ENCODE measurements at regions not wholly inside any gene's neighbourhood (a gene's known extent, or its start where the extent isn't known, plus 50 kb on each side); places are given as distances from the start of the nearest gene placed in this dataset.

GRCh38 chr5:62920856-62921255 lies 342.2 kb downstream of the LRRC70 start:
- H3K9me3 ChIP-seq (ENCODE audit: low read length) = no peaks in the 10 kb centered on the region
- H3K27ac ChIP-seq (ENCODE audit: low read depth, low read length, poor library complexity, severe bottlenecking) = no peak overlapping the region
- H3K4me2 ChIP-seq (ENCODE audit: low read length) = no peak overlapping the region
- no peaks in the 10 kb centered on the region for H4K20me1 ChIP-seq (ENCODE audit: insufficient read depth, low read length)
- no peaks in the 10 kb centered on the region for H3K79me2 ChIP-seq (ENCODE audit: insufficient read depth, low read length)
- no peaks in the 10 kb centered on the region for H3F3A ChIP-seq (ENCODE audit: insufficient read depth, low read length)
- no peak for TF ChIP-seq EZH2 (IDR thresholded peaks at IDR 0.05; ENCODE audit: borderline replicate concordance, low read length)
- TF ChIP-seq, protein P1, sequence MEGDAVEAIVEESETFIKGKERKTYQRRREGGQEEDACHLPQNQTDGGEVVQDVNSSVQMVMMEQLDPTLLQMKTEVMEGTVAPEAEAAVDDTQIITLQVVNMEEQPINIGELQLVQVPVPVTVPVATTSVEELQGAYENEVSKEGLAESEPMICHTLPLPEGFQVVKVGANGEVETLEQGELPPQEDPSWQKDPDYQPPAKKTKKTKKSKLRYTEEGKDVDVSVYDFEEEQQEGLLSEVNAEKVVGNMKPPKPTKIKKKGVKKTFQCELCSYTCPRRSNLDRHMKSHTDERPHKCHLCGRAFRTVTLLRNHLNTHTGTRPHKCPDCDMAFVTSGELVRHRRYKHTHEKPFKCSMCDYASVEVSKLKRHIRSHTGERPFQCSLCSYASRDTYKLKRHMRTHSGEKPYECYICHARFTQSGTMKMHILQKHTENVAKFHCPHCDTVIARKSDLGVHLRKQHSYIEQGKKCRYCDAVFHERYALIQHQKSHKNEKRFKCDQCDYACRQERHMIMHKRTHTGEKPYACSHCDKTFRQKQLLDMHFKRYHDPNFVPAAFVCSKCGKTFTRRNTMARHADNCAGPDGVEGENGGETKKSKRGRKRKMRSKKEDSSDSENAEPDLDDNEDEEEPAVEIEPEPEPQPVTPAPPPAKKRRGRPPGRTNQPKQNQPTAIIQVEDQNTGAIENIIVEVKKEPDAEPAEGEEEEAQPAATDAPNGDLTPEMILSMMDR (IDR thresholded peaks at IDR 0.05; ENCODE audit: low read length) = no peak
- no peaks in the 10 kb centered on the region for H3K27me3 ChIP-seq (ENCODE audit: insufficient read depth, low read length)
- no peak overlapping the region for H2AFZ ChIP-seq (ENCODE audit: low read length)
- H3K4me3 ChIP-seq (ENCODE audit: low read depth, low read length, poor library complexity, severe bottlenecking) = no peak overlapping the region
- no peaks in the 10 kb centered on the region for H3K4me1 ChIP-seq (ENCODE audit: insufficient read depth, low read length, severe bottlenecking)
- no peak overlapping the region for H3K9ac ChIP-seq (ENCODE audit: low read length)
- no peaks in the 10 kb centered on the region for H3K36me3 ChIP-seq (ENCODE audit: insufficient read depth, low read length)
- H3K9me2 ChIP-seq (ENCODE audit: low read depth, low read length) = no peaks in the 10 kb centered on the region

DNA sequence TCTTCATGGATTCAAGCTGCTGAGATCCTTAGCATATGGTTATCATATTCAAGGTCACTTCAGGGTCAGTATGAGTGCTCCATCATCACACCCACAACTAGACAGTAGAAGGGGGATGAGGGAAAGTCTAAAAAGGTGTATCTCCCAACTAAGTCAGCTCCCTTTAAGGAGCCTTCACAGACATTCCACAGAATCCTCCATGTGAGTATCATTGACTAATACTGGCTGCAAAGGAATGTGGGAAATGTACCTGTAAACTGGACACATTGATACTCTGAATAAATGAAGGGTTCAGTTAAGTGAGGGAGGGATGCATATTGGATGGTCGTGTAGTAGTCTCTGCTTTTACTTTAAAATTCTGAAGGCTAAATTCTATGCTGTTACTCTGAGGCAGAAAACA lies 330.7 kb downstream of the LRRC70 start:
- H3K4me3 ChIP-seq (ENCODE audit: low read depth, low read length, poor library complexity, severe bottlenecking) = no peak overlapping the region
- no peaks in the 10 kb centered on the region for H3F3A ChIP-seq (ENCODE audit: insufficient read depth, low read length)
- no peak overlapping the region for H2AFZ ChIP-seq (ENCODE audit: low read length)
- no peak overlapping the region for H3K9ac ChIP-seq (ENCODE audit: low read length)
- H4K20me1 ChIP-seq (ENCODE audit: insufficient read depth, low read length) = no peaks in the 10 kb centered on the region
- H3K9me3 ChIP-seq (ENCODE audit: low read length) = no peaks in the 10 kb centered on the region
- no peaks in the 10 kb centered on the region for H3K27me3 ChIP-seq (ENCODE audit: insufficient read depth, low read length)
- TF ChIP-seq EZH2 (IDR thresholded peaks at IDR 0.05; ENCODE audit: borderline replicate concordance, low read length) = no peak
- TF ChIP-seq, protein P1 (IDR thresholded peaks at IDR 0.05; ENCODE audit: low read length) = no peak
- H3K4me2 ChIP-seq (ENCODE audit: low read length) = no peak overlapping the region
- no peaks in the 10 kb centered on the region for H3K4me1 ChIP-seq (ENCODE audit: insufficient read depth, low read length, severe bottlenecking)
- H3K27ac ChIP-seq (ENCODE audit: low read depth, low read length, poor library complexity, severe bottlenecking) = no peak overlapping the region
- no peaks in the 10 kb centered on the region for H3K9me2 ChIP-seq (ENCODE audit: low read depth, low read length)
- H3K36me3 ChIP-seq (ENCODE audit: insufficient read depth, low read length) = no peaks in the 10 kb centered on the region
- no peaks in the 10 kb centered on the region for H3K79me2 ChIP-seq (ENCODE audit: insufficient read depth, low read length)

- H3F3A ChIP-seq (ENCODE audit: insufficient read depth, low read length) = no peaks in the 10 kb centered on the region
- H3K9me2 ChIP-seq (ENCODE audit: low read depth, low read length) = no peaks in the 10 kb centered on the region
- H3K36me3 ChIP-seq (ENCODE audit: insufficient read depth, low read length) = no peaks in the 10 kb centered on the region
- no peak overlapping the region for H2AFZ ChIP-seq (ENCODE audit: low read length)
- no peak overlapping the region for H3K4me2 ChIP-seq (ENCODE audit: low read length)
- H3K27me3 ChIP-seq (ENCODE audit: insufficient read depth, low read length) = no peaks in the 10 kb centered on the region
- no peak overlapping the region for H3K4me3 ChIP-seq (ENCODE audit: low read depth, low read length, poor library complexity, severe bottlenecking)
- H4K20me1 ChIP-seq (ENCODE audit: insufficient read depth, low read length) = no peaks in the 10 kb centered on the region
- H3K4me1 ChIP-seq (ENCODE audit: insufficient read depth, low read length, severe bottlenecking) = no peaks in the 10 kb centered on the region
- H3K27ac ChIP-seq (ENCODE audit: low read depth, low read length, poor library complexity, severe bottlenecking) = no peak overlapping the region
- no peaks in the 10 kb centered on the region for H3K79me2 ChIP-seq (ENCODE audit: insufficient read depth, low read length)
- H3K9ac ChIP-seq (ENCODE audit: low read length) = no peak overlapping the region
- no peaks in the 10 kb centered on the region for H3K9me3 ChIP-seq (ENCODE audit: low read length)
- no peak for TF ChIP-seq EZH2 (IDR thresholded peaks at IDR 0.05; ENCODE audit: borderline replicate concordance, low read length)
- TF ChIP-seq, protein P1 (IDR thresholded peaks at IDR 0.05; ENCODE audit: low read length) = no peak
Observed at GRCh38 chr5:62902126-62902525, 323.5 kb downstream of the LRRC70 start.

All from OCI-LY1 (cell line).